Duodenal mucosa (tissue), 2 donors: ENCODE measurements at regions not wholly inside any gene's neighbourhood (a gene's known extent, or its start where the extent isn't known, plus 50 kb on each side); places are given as distances from the start of the nearest gene placed in this dataset.
"Not testable (repeated sequence)": the region's sequence is repeated elsewhere in the genome, so short reads cannot be mapped to it uniquely, and the experiment has no call there.

ENCODE experiments used
- H3K27ac ChIP-seq: one replicate; pipeline ENCODE4 v1.7.0; 2013; ENCODE audit warnings: low read depth, low read length
- H3K27me3 ChIP-seq, 2 donors: one replicate each; pipeline ENCODE4 v1.7.0; 2013; ENCODE audit warnings: low read length in 2 of 2, control low read depth in 1 of 2; ENCODE audit not compliant: insufficient read depth in 2 of 2, control insufficient read depth in 1 of 2
- H3K36me3 ChIP-seq, 2 donors: one replicate each; pipeline ENCODE4 v1.7.0; 2013; ENCODE audit warnings: low read length in 2 of 2, control low read depth in 1 of 2; ENCODE audit not compliant: insufficient read depth in 2 of 2, control insufficient read depth in 1 of 2
- H3K4me1 ChIP-seq, 2 donors: one replicate each; pipeline ENCODE4 v1.7.0; 2013; ENCODE audit warnings: low read length in 2 of 2, control low read depth in 1 of 2; ENCODE audit not compliant: insufficient read depth in 2 of 2, control insufficient read depth in 1 of 2
- H3K4me3 ChIP-seq, 2 donors: one replicate each; pipeline ENCODE4 v1.7.0; 2013; ENCODE audit warnings: low read length in 2 of 2, low read depth in 1 of 2
- H3K9ac ChIP-seq, 2 donors: one replicate each; pipeline ENCODE4 v1.7.0; 2013; ENCODE audit warnings: low read length in 2 of 2, low read depth in 1 of 2
- H3K9me3 ChIP-seq, 2 donors: one replicate each; pipeline ENCODE4 v1.7.0; 2013; ENCODE audit warnings: low read length in 2 of 2, control low read depth in 1 of 2; ENCODE audit not compliant: control insufficient read depth in 1 of 2

DNA sequence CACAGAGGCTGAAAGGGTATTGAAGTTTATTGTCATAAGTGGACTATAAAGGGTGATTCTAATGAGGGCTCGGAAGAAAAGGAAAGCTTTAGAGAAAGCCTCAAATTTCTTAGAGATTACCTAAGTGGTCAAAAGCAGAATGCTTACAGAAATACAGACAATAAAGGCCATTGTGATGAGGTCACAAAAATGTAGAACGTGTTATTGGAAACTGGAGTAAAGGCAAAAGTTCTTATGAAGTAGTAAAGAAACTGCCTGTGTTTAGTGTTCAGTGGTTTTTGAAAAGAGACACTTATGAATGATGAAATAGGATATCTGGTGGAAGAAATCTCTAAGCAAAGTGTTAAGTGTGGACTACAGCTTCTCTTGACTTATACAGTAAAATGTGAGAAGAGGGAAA is 726.9 kb downstream of the DNAH5 start:
- no peak overlapping the region for H3K9ac ChIP-seq
- H3K27ac ChIP-seq: no peak overlapping the region
- H3K36me3 ChIP-seq: no peaks in the 10 kb centered on the region
- no peaks in the 10 kb centered on the region for H3K4me1 ChIP-seq
- H3K4me3 ChIP-seq: no peak overlapping the region
- no peaks in the 10 kb centered on the region for H3K9me3 ChIP-seq
- no peaks in the 10 kb centered on the region for H3K27me3 ChIP-seq

DNA sequence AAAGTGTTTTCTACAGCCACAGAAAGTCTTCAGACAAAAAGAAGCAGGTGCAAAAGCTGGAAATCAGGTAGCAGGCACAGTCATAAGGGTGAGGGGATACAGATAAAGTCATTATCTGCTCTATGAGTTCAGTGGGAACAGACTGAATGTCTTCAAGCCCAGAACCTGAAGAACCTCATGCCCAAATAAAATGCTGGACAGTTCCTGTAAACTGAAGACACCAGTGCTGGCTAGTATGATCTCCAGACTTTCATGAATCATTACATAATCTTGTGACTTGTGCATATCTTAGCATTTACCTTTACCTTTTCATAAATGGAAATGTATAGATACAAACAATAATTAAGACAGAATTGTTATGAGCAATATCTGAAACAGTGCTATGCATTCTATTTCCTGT is 728.7 kb downstream of the DNAH5 start:
- H3K36me3 ChIP-seq: no peaks in the 10 kb centered on the region
- no peaks in the 10 kb centered on the region for H3K9me3 ChIP-seq
- H3K4me1 ChIP-seq: no peaks in the 10 kb centered on the region
- no peak overlapping the region for H3K4me3 ChIP-seq
- H3K27ac ChIP-seq: no peak overlapping the region
- H3K9ac ChIP-seq: no peak overlapping the region
- no peaks in the 10 kb centered on the region for H3K27me3 ChIP-seq

GRCh38 chr5:13215370-13215769 is 729.1 kb downstream of the DNAH5 start:
- H3K4me3 ChIP-seq: no peak overlapping the region

DNA sequence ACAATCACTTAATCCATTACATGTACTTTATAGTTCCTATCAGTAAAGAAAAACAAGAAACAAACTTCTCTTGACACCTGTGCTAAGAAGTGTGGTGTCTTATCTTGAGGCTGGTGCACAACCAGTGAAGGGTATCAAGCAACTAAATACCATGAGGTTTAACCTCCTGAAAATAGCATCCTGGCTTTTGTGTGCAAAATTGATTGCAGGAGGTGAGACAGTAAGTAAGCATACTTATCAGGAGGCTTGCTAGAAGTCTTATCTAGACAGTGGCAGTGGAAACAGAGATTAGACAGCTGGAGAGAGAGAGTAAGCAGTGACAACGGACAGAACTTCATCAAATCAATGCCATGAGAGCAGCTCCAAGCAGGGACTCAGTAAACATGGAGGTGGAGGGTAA is 730.3 kb downstream of the DNAH5 start:
- no peak overlapping the region for H3K4me3 ChIP-seq
- H3K9me3 ChIP-seq: no peaks in the 10 kb centered on the region
- H3K4me1 ChIP-seq: no peaks in the 10 kb centered on the region
- H3K9ac ChIP-seq: no peak overlapping the region
- no peaks in the 10 kb centered on the region for H3K36me3 ChIP-seq
- no peaks in the 10 kb centered on the region for H3K27me3 ChIP-seq
- H3K27ac ChIP-seq: no peak overlapping the region

More at GRCh38 chr5:13215370-13215769, 729.1 kb downstream of the DNAH5 start:
- Histone ChIP-seq H3K9me3 (no peaks in the 10 kb centered on the region), H3K27me3 (no peaks in the 10 kb centered on the region), H3K9ac (no peak overlapping the region), H3K36me3 (no peaks in the 10 kb centered on the region), H3K27ac (no peak overlapping the region), H3K4me1 (no peaks in the 10 kb centered on the region)

GRCh38 chr5:13212886-13213285 is 731.6 kb downstream of the DNAH5 start:
- no peak overlapping the region for H3K4me3 ChIP-seq
- no peaks in the 10 kb centered on the region for H3K9me3 ChIP-seq
- no peak overlapping the region for H3K9ac ChIP-seq
- H3K36me3 ChIP-seq: no peaks in the 10 kb centered on the region
- H3K27ac ChIP-seq: no peak overlapping the region
- no peaks in the 10 kb centered on the region for H3K4me1 ChIP-seq
- no peaks in the 10 kb centered on the region for H3K27me3 ChIP-seq

GRCh38 chr5:13211064-13211463 is 733.4 kb downstream of the DNAH5 start:
- Histone ChIP-seq H3K4me3 (no peak overlapping the region), H3K9ac (no peak overlapping the region), H3K27me3 (no peaks in the 10 kb centered on the region), H3K27ac (no peak overlapping the region), H3K4me1 (no peaks in the 10 kb centered on the region), H3K36me3 (no peaks in the 10 kb centered on the region), H3K9me3 (no peaks in the 10 kb centered on the region)

DNA sequence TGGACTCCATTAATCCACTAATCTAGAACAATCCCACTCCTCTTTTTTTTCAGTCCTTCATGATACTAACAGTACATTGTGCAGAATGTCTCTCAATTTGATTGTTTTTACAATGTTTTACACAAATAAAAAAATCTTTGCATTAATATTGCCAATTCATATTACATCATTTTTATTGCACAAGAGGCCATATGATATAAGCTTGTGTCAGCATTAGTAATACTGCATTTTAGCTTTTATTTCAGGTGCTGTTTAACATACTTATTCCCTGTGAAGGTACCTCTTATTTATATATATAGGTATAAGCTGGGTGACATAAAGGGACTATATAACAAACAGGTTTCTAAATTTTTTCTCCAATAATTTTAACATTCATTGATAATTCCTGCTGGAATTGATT is 737.4 kb downstream of the DNAH5 start:
- Histone ChIP-seq H3K27me3 (no peaks in the 10 kb centered on the region), H3K4me1 (no peaks in the 10 kb centered on the region), H3K27ac (no peak overlapping the region), H3K9ac (no peak overlapping the region), H3K4me3 (no peak overlapping the region), H3K9me3 (no peaks in the 10 kb centered on the region), H3K36me3 (no peaks in the 10 kb centered on the region)

DNA sequence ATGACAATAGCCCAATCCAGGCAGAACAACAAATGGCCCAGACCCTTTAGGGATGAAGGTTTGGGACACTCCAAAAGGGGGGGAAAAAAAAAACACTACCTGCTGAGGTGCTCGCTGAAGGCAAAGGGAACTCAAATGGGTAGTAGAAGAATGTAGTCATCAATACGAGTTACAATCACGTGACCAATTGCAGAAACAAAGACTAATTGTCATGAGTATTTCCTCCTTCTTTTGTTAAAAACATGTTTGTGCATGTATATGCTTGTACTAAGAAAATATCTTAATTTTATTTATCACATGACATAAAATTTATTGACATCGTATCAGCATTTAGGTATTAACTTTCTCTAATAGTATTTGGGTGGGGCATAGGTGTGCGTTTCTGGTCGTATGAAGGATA is 743.5 kb downstream of the DNAH5 start:
- H3K9ac ChIP-seq: no peak overlapping the region

GRCh38 chr5:13198226-13198625 is 746.3 kb downstream of the DNAH5 start:
- not testable (repeated sequence) for H3K9me3 ChIP-seq, H3K9ac ChIP-seq, H3K4me1 ChIP-seq, H3K27me3 ChIP-seq, H3K4me3 ChIP-seq, H3K27ac ChIP-seq, H3K36me3 ChIP-seq

More for the DNA sequence above, 743.5 kb downstream of the DNAH5 start:
- no peak overlapping the region for H3K27ac ChIP-seq
- no peaks in the 10 kb centered on the region for H3K27me3 ChIP-seq
- peaks cover 0 to 4% of the 10 kb centered on the region in 2 donors for H3K9me3 ChIP-seq
- no peak overlapping the region for H3K4me3 ChIP-seq
- no peaks in the 10 kb centered on the region for H3K4me1 ChIP-seq
- H3K36me3 ChIP-seq: no peaks in the 10 kb centered on the region

- Histone ChIP-seq H3K9me3 (peaks cover 0 to 4% of the 10 kb centered on the region in 2 donors), H3K4me1 (no peaks in the 10 kb centered on the region), H3K9ac (no peak overlapping the region), H3K27me3 (no peaks in the 10 kb centered on the region), H3K4me3 (no peak overlapping the region), H3K27ac (no peak overlapping the region), H3K36me3 (no peaks in the 10 kb centered on the region)
Measured at GRCh38 chr5:13189532-13189931, 755.0 kb downstream of the DNAH5 start.

DNA sequence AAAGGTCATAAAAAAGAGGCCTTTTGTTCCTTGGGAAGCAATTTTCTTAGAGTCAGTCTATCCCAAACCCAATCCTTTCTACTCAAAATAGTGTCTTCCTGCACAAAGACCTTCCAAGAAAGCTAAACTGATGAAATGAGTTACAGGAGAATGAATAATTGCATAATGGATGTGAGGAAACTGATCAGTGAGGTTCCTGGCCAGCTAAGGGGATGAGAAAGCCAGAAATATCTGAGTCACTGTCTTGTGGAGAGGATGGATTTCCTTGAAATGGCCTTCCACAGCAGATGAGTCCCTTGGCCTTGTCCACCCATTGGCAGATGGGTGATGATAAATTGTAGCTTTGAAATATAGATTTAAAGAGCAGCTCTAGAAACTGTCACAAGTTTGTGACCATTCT is 756.1 kb downstream of the DNAH5 start:
- Histone ChIP-seq H3K4me3 (no peak overlapping the region), H3K27ac (no peak overlapping the region), H3K27me3 (no peaks in the 10 kb centered on the region), H3K36me3 (no peaks in the 10 kb centered on the region), H3K4me1 (no peaks in the 10 kb centered on the region), H3K9ac (no peak overlapping the region), H3K9me3 (peaks cover 0 to 4% of the 10 kb centered on the region in 2 donors)
